ENCODE measurements at regions not wholly inside any gene's neighbourhood (a gene's known extent, or its start where the extent isn't known, plus 50 kb on each side); places are given as distances from the start of the nearest gene placed in this dataset.

DNA sequence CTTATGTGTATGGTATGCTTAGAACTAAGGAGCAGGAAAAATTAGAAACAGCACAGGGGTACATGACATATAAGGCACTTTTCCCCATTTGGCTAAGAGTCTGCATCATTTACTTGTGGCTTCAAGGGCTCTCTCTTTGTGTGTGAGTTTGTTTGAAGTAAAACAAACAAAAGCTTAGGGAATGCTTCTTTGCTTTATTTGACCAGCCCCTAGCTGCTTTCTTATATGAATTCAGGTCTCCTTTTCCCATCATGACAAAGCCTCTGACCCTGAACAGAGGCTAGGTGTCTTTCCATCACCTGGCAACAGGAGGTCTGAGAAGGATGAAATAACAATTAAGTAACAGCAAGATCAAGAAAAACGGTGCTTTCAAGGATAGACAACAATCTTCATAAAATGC lies 643.8 kb upstream of the ADGRL2 start:
- TF ChIP-seq, protein P1, sequence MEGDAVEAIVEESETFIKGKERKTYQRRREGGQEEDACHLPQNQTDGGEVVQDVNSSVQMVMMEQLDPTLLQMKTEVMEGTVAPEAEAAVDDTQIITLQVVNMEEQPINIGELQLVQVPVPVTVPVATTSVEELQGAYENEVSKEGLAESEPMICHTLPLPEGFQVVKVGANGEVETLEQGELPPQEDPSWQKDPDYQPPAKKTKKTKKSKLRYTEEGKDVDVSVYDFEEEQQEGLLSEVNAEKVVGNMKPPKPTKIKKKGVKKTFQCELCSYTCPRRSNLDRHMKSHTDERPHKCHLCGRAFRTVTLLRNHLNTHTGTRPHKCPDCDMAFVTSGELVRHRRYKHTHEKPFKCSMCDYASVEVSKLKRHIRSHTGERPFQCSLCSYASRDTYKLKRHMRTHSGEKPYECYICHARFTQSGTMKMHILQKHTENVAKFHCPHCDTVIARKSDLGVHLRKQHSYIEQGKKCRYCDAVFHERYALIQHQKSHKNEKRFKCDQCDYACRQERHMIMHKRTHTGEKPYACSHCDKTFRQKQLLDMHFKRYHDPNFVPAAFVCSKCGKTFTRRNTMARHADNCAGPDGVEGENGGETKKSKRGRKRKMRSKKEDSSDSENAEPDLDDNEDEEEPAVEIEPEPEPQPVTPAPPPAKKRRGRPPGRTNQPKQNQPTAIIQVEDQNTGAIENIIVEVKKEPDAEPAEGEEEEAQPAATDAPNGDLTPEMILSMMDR (IDR thresholded peaks at IDR 0.05), result no peak
- TF ChIP-seq POLR2A (IDR thresholded peaks at IDR 0.05), result no peak

Measured in adrenal gland (tissue), 5 donors.